ENCODE measurements at regions not wholly inside any gene's neighbourhood (a gene's known extent, or its start where the extent isn't known, plus 50 kb on each side); places are given as distances from the start of the nearest gene placed in this dataset.

DNA sequence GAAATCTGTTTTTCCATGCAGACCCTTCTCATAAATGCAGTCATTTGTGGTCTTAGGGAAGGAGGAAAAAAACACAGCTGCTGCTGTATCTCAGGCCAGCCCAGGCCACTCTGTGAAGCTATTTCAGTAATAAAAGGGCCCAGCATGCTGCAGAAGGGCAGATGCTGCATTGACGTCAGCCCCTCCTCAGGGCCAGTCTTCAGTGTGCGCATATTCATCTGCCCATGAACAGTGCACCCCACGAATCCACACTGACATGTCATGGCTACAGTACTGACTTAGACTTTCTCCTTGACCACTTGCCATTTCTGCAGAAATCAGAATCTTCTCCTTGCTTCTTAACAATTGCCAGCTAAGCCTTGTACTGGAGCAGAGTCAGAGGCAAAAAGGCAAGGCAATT lies 304.7 kb downstream of the GABRG2 start:
- TF ChIP-seq, protein P1, sequence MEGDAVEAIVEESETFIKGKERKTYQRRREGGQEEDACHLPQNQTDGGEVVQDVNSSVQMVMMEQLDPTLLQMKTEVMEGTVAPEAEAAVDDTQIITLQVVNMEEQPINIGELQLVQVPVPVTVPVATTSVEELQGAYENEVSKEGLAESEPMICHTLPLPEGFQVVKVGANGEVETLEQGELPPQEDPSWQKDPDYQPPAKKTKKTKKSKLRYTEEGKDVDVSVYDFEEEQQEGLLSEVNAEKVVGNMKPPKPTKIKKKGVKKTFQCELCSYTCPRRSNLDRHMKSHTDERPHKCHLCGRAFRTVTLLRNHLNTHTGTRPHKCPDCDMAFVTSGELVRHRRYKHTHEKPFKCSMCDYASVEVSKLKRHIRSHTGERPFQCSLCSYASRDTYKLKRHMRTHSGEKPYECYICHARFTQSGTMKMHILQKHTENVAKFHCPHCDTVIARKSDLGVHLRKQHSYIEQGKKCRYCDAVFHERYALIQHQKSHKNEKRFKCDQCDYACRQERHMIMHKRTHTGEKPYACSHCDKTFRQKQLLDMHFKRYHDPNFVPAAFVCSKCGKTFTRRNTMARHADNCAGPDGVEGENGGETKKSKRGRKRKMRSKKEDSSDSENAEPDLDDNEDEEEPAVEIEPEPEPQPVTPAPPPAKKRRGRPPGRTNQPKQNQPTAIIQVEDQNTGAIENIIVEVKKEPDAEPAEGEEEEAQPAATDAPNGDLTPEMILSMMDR (IDR thresholded peaks at IDR 0.05), result no peak
- no peak for TF ChIP-seq POLR2A (IDR thresholded peaks at IDR 0.05)
